T-cell (primary cell): ENCODE measurements at regions not wholly inside any gene's neighbourhood (a gene's known extent, or its start where the extent isn't known, plus 50 kb on each side); places are given as distances from the start of the nearest gene placed in this dataset.

Experiments used
- ATAC-seq, 4 experiments: fragments of 200-7000 bp in 3 of 4; fragments of 150-1000 bp in 1 of 4; cut with Tn5 transposase; replicated peaks in 1 of 4; 1 replicate in 3 of 4; 2 replicates in 1 of 4; pipeline ENCODE4 v1.10.0; 2021; ENCODE audit warnings: moderate library complexity in 3 of 4, mild to moderate bottlenecking in 2 of 4, moderate number of reproducible peaks in 1 of 4
- CTCF ChIA-PET, 2 donors: fragments of 300-600 bp; sonication (Branson Sonifier 250); formaldehyde crosslinking; loops; one replicate each; lab custom pipeline; 2022; ENCODE audit warnings: antibody characterized with exemption in 2 of 2; lab: Charles Lee
- POLR2A ChIA-PET, 2 donors: fragments of 300-600 bp; sonication (Branson Sonifier 250); formaldehyde crosslinking; loops; one replicate each; lab custom pipeline; 2022; ENCODE audit warnings: antibody characterized with exemption in 2 of 2; lab: Charles Lee
- DNase-seq, 35 experiments: peaks; one replicate each; pipeline versions ENCODE4 v3.0.0 to v3.0.0-alpha.2; 2013 to 2023
- H3K27ac ChIP-seq: one replicate; pipeline ENCODE4 v1.5.1; 2013; ENCODE audit warnings: low read length
- H3K27me3 ChIP-seq, 2 experiments: replicated peaks in 1 of 2; 1 replicate in 1 of 2; 2 replicates in 1 of 2; pipeline versions ENCODE4 v1.6.1 to v1.7.0; 2013; ENCODE audit warnings: low read length in 1 of 2, mixed read lengths in 1 of 2; ENCODE audit not compliant: control insufficient read depth in 2 of 2, insufficient read depth in 2 of 2; ENCODE audit errors: extremely low read depth in 1 of 2
- H3K36me3 ChIP-seq, 2 donors: 1 replicate in 1 of 2; 2 replicates in 1 of 2; pipeline versions ENCODE4 v1.6.1 to v1.7.0; 2013; ENCODE audit warnings: low read length in 1 of 2; ENCODE audit not compliant: control insufficient read depth in 2 of 2, insufficient read depth in 1 of 2; ENCODE audit errors: extremely low read depth in 1 of 2
- H3K4me1 ChIP-seq, 2 experiments: 1 replicate in 1 of 2; 2 replicates in 1 of 2; pipeline versions ENCODE4 v1.6.1 to v1.7.0; 2013; ENCODE audit warnings: low read length in 2 of 2, mixed read lengths in 1 of 2; ENCODE audit not compliant: insufficient read depth in 2 of 2, control insufficient read depth in 1 of 2; ENCODE audit errors: extremely low read depth in 1 of 2
- H3K4me3 ChIP-seq, 2 donors: 1 replicate in 1 of 2; 2 replicates in 1 of 2; pipeline versions ENCODE4 v1.5.1 to v1.7.0; 2013; ENCODE audit warnings: mild to moderate bottlenecking in 2 of 2, low read length in 1 of 2, moderate library complexity in 1 of 2; ENCODE audit not compliant: control insufficient read depth in 1 of 2; ENCODE audit errors: extremely low read depth in 1 of 2
- H3K9me3 ChIP-seq: 2 replicates; pipeline ENCODE4 v1.7.0; 2013
- H3K27ac Mint-ChIP-seq, 2 donors: one replicate each; pipeline ENCODE4 v1.8.0; 2020 to 2021; ENCODE audit warnings: mild to moderate bottlenecking in 2 of 2, mixed read lengths in 2 of 2
- H3K27me3 Mint-ChIP-seq, 2 donors: one replicate each; pipeline ENCODE4 v1.8.0; 2021 to 2022; ENCODE audit warnings: mixed read lengths in 2 of 2
- H3K36me3 Mint-ChIP-seq: one replicate; pipeline ENCODE4 v1.8.0; 2021; ENCODE audit warnings: mixed read lengths
- H3K4me1 Mint-ChIP-seq, 3 donors: one replicate each; pipeline ENCODE4 v1.8.0; 2020 to 2022; ENCODE audit warnings: mixed read lengths in 3 of 3, mild to moderate bottlenecking in 1 of 3
- H3K4me3 Mint-ChIP-seq, 3 donors: one replicate each; pipeline ENCODE4 v1.8.0; 2020 to 2022; ENCODE audit warnings: mild to moderate bottlenecking in 3 of 3, mixed read lengths in 3 of 3, moderate library complexity in 3 of 3
- H3K9me3 Mint-ChIP-seq, 3 donors: one replicate each; pipeline ENCODE4 v1.8.0; 2020 to 2022; ENCODE audit warnings: mixed read lengths in 3 of 3
- WGBS: methylation state at CpG from one replicate; pipeline ENCODE4 v1.1.5; 2013; ENCODE audit warnings: missing lambda C conversion rate; ENCODE audit not compliant: insufficient coverage; 5-methylcytosine and 5-hydroxymethylcytosine counted together

- no CpG with 5 or more reads among the region's 1 CpG for WGBS
- no peaks in the 10 kb centered on the region for H3K27me3 Mint-ChIP-seq
- H3K4me3 Mint-ChIP-seq = no peak overlapping the region
- ATAC-seq (no peak), DNase-seq (no peak)
- H3K9me3 Mint-ChIP-seq = peaks cover 8 to 26% (median 22%) of the 10 kb centered on the region in 3 donors
- peaks cover 3% of the 10 kb centered on the region for H3K9me3 ChIP-seq
- no peak overlapping the region for H3K4me3 ChIP-seq
- H3K27me3 ChIP-seq = no peaks in the 10 kb centered on the region
- H3K4me1 ChIP-seq = no peaks in the 10 kb centered on the region
- H3K27ac Mint-ChIP-seq = no peak overlapping the region
- H3K27ac ChIP-seq = no peak overlapping the region
- POLR2A ChIA-PET = no interaction called here
- H3K36me3 ChIP-seq = no peaks in the 10 kb centered on the region
- H3K36me3 Mint-ChIP-seq = no peaks in the 10 kb centered on the region
- no peaks in the 10 kb centered on the region for H3K4me1 Mint-ChIP-seq
- CTCF ChIA-PET = no interaction called here
Observed at GRCh38 chr16:62966626-62967025, 930.4 kb upstream of the CDH8 start.

GRCh38 chr16:62965831-62966230 is 929.6 kb upstream of the CDH8 start:
- ChIA-PET POLR2A (no interaction called here), CTCF (no interaction called here)
- Histone ChIP-seq H3K36me3 (no peaks in the 10 kb centered on the region), H3K27ac (no peak overlapping the region), H3K9me3 (peaks cover 3% of the 10 kb centered on the region), H3K4me3 (no peak overlapping the region), H3K27me3 (no peaks in the 10 kb centered on the region), H3K4me1 (no peaks in the 10 kb centered on the region)
- WGBS = 80% methylated on average over 2 of the region's 3 CpGs
- H3K36me3 Mint-ChIP-seq = no peaks in the 10 kb centered on the region
- ATAC-seq (no peak), DNase-seq (no peak)
- no peak overlapping the region for H3K27ac Mint-ChIP-seq
- no peaks in the 10 kb centered on the region for H3K4me1 Mint-ChIP-seq
- H3K4me3 Mint-ChIP-seq = no peak overlapping the region
- H3K9me3 Mint-ChIP-seq = peaks cover 8 to 24% (median 23%) of the 10 kb centered on the region in 3 donors
- no peaks in the 10 kb centered on the region for H3K27me3 Mint-ChIP-seq

GRCh38 chr16:62963846-62964245 is 927.6 kb upstream of the CDH8 start:
- Histone ChIP-seq H3K27me3 (no peaks in the 10 kb centered on the region), H3K27ac (no peak overlapping the region), H3K36me3 (no peaks in the 10 kb centered on the region), H3K4me3 (no peak overlapping the region), H3K4me1 (no peaks in the 10 kb centered on the region), H3K9me3 (no peaks in the 10 kb centered on the region)
- WGBS = no CpG with 5 or more reads among the region's 2 CpGs
- Mint-ChIP-seq H3K4me1 (no peaks in the 10 kb centered on the region), H3K9me3 (peaks cover 12 to 30% (median 26%) of the 10 kb centered on the region in 3 donors), H3K36me3 (no peaks in the 10 kb centered on the region), H3K27me3 (no peaks in the 10 kb centered on the region), H3K27ac (no peak overlapping the region), H3K4me3 (no peak overlapping the region)
- ATAC-seq = no peak
- ChIA-PET CTCF (no interaction called here), POLR2A (no interaction called here)
- no peak for DNase-seq

- Histone ChIP-seq H3K4me3 (no peak overlapping the region), H3K36me3 (no peaks in the 10 kb centered on the region), H3K9me3 (no peaks in the 10 kb centered on the region), H3K27me3 (no peaks in the 10 kb centered on the region), H3K4me1 (no peaks in the 10 kb centered on the region), H3K27ac (no peak overlapping the region)
- H3K4me1 Mint-ChIP-seq = no peaks in the 10 kb centered on the region
- DNase-seq = no peak
- WGBS = 61% methylated on average over 5 of the region's 7 CpGs
- CTCF ChIA-PET = no interaction called here
- H3K9me3 Mint-ChIP-seq = peaks cover 11 to 39% (median 37%) of the 10 kb centered on the region in 3 donors
- POLR2A ChIA-PET = no interaction called here
- no peak overlapping the region for H3K27ac Mint-ChIP-seq
- no peaks in the 10 kb centered on the region for H3K27me3 Mint-ChIP-seq
- no peak overlapping the region for H3K4me3 Mint-ChIP-seq
- H3K36me3 Mint-ChIP-seq = no peaks in the 10 kb centered on the region
- ATAC-seq = no peak
Observed at GRCh38 chr16:62955033-62955349, 918.8 kb upstream of the CDH8 start.

GRCh38 chr16:62954144-62955032 is 918.1 kb upstream of the CDH8 start:
- peaks cover 11 to 33% (median 32%) of the 10 kb centered on the region in 3 donors for H3K9me3 Mint-ChIP-seq
- POLR2A ChIA-PET = no interaction called here
- H3K4me3 ChIP-seq = no peak overlapping the region
- H3K27me3 ChIP-seq = no peaks in the 10 kb centered on the region
- no peaks in the 10 kb centered on the region for H3K4me1 Mint-ChIP-seq
- no peaks in the 10 kb centered on the region for H3K4me1 ChIP-seq
- no peaks in the 10 kb centered on the region for H3K36me3 ChIP-seq
- no peaks in the 10 kb centered on the region for H3K36me3 Mint-ChIP-seq
- H3K4me3 Mint-ChIP-seq = no peak overlapping the region
- DNase-seq (no peak), ATAC-seq (no peak)
- CTCF ChIA-PET = no interaction called here
- WGBS = 70% methylated on average over 3 of the region's 9 CpGs
- H3K9me3 ChIP-seq = no peaks in the 10 kb centered on the region
- no peak overlapping the region for H3K27ac ChIP-seq
- no peaks in the 10 kb centered on the region for H3K27me3 Mint-ChIP-seq
- H3K27ac Mint-ChIP-seq = no peak overlapping the region

- H3K27me3 Mint-ChIP-seq = no peaks in the 10 kb centered on the region
- no peaks in the 10 kb centered on the region for H3K4me1 Mint-ChIP-seq
- CTCF ChIA-PET = no interaction called here
- WGBS = 40% methylated on average over 1 of the region's 4 CpGs
- H3K4me1 ChIP-seq = no peaks in the 10 kb centered on the region
- peaks cover 5 to 36% (median 33%) of the 10 kb centered on the region in 3 donors for H3K9me3 Mint-ChIP-seq
- no peak overlapping the region for H3K27ac Mint-ChIP-seq
- no peaks in the 10 kb centered on the region for H3K9me3 ChIP-seq
- no peak overlapping the region for H3K27ac ChIP-seq
- H3K36me3 ChIP-seq = no peaks in the 10 kb centered on the region
- H3K36me3 Mint-ChIP-seq = no peaks in the 10 kb centered on the region
- H3K27me3 ChIP-seq = no peaks in the 10 kb centered on the region
- no peak for DNase-seq
- POLR2A ChIA-PET = interaction anchor here in 1 of 2 donors (0.6 kb wide), 1 partner anchor 29 kb away, joined by 3 read pairs; no protein-coding TSS in a partner anchor
- no peak overlapping the region for H3K4me3 ChIP-seq
- no peak overlapping the region for H3K4me3 Mint-ChIP-seq
- no peak for ATAC-seq
Observed at GRCh38 chr16:62950351-62950750, 914.1 kb upstream of the CDH8 start.
